ENCODE measurements at regions not wholly inside any gene's neighbourhood (a gene's known extent, or its start where the extent isn't known, plus 50 kb on each side); places are given as distances from the start of the nearest gene placed in this dataset.

- TF ChIP-seq CTCF (IDR thresholded peaks at IDR 0.05) (no peak), POLR2A (IDR thresholded peaks at IDR 0.05) (no peak), EP300 (IDR thresholded peaks at IDR 0.05) (no peak)
These were observed 270.6 kb downstream of the MAF start for GRCh38 chr16:79329967-79330366.

Measured in upper lobe of left lung (tissue), 4 donors.